A549 (cell line): ENCODE measurements at regions not wholly inside any gene's neighbourhood (a gene's known extent, or its start where the extent isn't known, plus 50 kb on each side); places are given as distances from the start of the nearest gene placed in this dataset.

ENCODE experiments used
- CTCF ChIP-seq: fragments of >200 bp; sonication (Bioruptor Twin); formaldehyde crosslinking; IDR thresholded peaks from 3 replicates; pipeline ENCODE4 v1.5.1; 2016
- HDAC2 ChIP-seq: fragments of 200-600 bp; sonication (generic); IDR thresholded peaks from 2 replicates; pipeline ENCODE4 v1.6.1; 2016
- KDM1A ChIP-seq: fragments of 200-600 bp; sonication (generic); IDR thresholded peaks from 2 replicates; pipeline ENCODE4 v1.6.1; 2016; ENCODE audit warnings: low read depth, mild to moderate bottlenecking
- KDM5A ChIP-seq: fragments of 200-600 bp; sonication (generic); IDR thresholded peaks from 2 replicates; pipeline ENCODE4 v1.6.1; 2016; ENCODE audit warnings: antibody characterized with exemption, mild to moderate bottlenecking
- POLR2A ChIP-seq: IDR thresholded peaks from 2 replicates; pipeline ENCODE4 v1.6.1; 2012; ENCODE audit warnings: mild to moderate bottlenecking, low read length
- RAD21 ChIP-seq, 2 experiments: fragments of >200 bp in 1 of 2; sonication (Bioruptor Twin) in 1 of 2; formaldehyde crosslinking in 1 of 2; IDR thresholded peaks in 1 of 2; conservative IDR thresholded peaks in 1 of 2; 2 replicates in 1 of 2; 3 replicates in 1 of 2; pipeline ENCODE4 v1.6.1; 2012 to 2018; ENCODE audit warnings: inconsistent platforms in 1 of 2
- ZFP36 ChIP-seq: fragments of 450-650 bp; IDR thresholded peaks from 2 replicates; pipeline ENCODE4 v1.6.1; 2014; ENCODE audit warnings: borderline replicate concordance; ENCODE audit not compliant: partially characterized antibody

DNA sequence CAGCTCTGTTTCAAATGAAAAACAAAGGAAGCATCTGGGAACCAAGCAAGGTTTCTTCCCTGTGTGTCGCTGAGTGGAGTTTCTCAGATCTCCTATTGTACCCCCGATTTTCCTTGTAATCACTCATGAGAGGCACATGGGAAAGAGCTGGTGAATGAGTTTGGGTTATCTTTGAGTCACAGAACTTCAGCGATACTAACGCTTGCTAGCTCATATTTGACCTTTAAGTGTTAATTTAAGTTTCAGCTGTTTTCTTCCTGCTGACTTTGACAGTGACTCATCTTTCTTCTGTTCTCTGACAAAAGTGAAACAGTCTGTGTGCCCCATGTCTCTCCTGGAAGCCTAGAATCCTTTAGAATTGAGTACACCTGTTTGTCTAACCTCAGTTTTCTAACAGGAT, 261.1 kb upstream of the RGS17 start:
- no peak for TF ChIP-seq KDM5A
- TF ChIP-seq RAD21 (conservative IDR thresholded peaks at IDR 0.05 in 1 of 2, IDR thresholded peaks at IDR 0.05 in 1 of 2), result no peak
- no peak for TF ChIP-seq CTCF
- TF ChIP-seq ZFP36, result no peak
- no peak for TF ChIP-seq KDM1A
- TF ChIP-seq POLR2A, result no peak
- no peak for TF ChIP-seq HDAC2
